PFSK-1 (cell line): ENCODE measurements at regions not wholly inside any gene's neighbourhood (a gene's known extent, or its start where the extent isn't known, plus 50 kb on each side); places are given as distances from the start of the nearest gene placed in this dataset.

Experiments used
- POLR2AphosphoS5 ChIP-seq: IDR thresholded peaks from 2 replicates; pipeline ENCODE4 v1.6.1; 2012; ENCODE audit warnings: low read depth, mild to moderate bottlenecking, control low read depth, low read length, moderate library complexity
- TAF1 ChIP-seq: IDR thresholded peaks from 2 replicates; pipeline ENCODE4 v1.6.1; 2012; ENCODE audit warnings: low read length, control low read depth, borderline replicate concordance; ENCODE audit not compliant: insufficient read depth

DNA sequence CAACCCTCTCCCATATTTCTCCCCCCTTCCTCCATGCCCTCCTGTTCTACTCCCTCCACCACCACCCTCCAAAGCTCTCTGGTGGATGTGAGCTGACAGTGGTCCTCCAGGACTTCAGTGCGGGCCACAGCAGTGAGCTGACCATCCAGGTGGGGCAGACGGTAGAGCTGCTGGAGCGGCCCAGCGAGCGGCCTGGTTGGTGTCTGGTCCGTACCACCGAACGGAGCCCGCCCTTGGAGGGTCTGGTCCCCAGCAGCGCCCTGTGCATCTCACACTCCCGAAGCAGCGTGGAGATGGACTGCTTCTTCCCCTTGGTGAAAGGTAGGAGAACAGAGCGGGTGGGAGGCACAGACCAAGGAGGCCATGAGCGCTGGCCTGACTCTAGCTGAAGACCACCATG, 167.5 kb upstream of the UMPS start:
- TF ChIP-seq POLR2AphosphoS5: no peak
- TF ChIP-seq TAF1: no peak
